Liver (tissue), 3 donors: ENCODE measurements at regions not wholly inside any gene's neighbourhood (a gene's known extent, or its start where the extent isn't known, plus 50 kb on each side); places are given as distances from the start of the nearest gene placed in this dataset.

ENCODE experiments used
- ATF3 ChIP-seq: IDR thresholded peaks from 2 replicates; pipeline ENCODE4 v1.6.1; 2016; ENCODE audit warnings: antibody characterized with exemption
- CTCF ChIP-seq: fragments of 150-350 bp; IDR thresholded peaks from 2 replicates; pipeline ENCODE4 v1.5.1; 2017; ENCODE audit warnings: improper control_type of control experiment, low read depth, low read length; ENCODE audit not compliant: missing input control
- EGR1 ChIP-seq, 2 donors: IDR thresholded peaks; 2 replicates each; pipeline ENCODE4 v1.6.1; 2016 to 2018; ENCODE audit warnings: antibody characterized with exemption in 2 of 2, low read depth in 2 of 2
- FOXA1 ChIP-seq: IDR thresholded peaks from 2 replicates; pipeline ENCODE4 v1.6.1; 2016; ENCODE audit warnings: antibody characterized with exemption
- GABPA ChIP-seq, 2 donors: IDR thresholded peaks in 1 of 2; conservative IDR thresholded peaks in 1 of 2; 2 replicates each; pipeline ENCODE4 v1.6.1; 2016; ENCODE audit warnings: antibody characterized with exemption in 2 of 2, mild to moderate bottlenecking in 1 of 2, moderate library complexity in 1 of 2
- TAF1 ChIP-seq: conservative IDR thresholded peaks from 2 replicates; pipeline ENCODE4 v1.6.1; 2016; ENCODE audit warnings: antibody characterized with exemption, mild to moderate bottlenecking
- YY1 ChIP-seq: IDR thresholded peaks from 2 replicates; pipeline ENCODE4 v1.6.1; 2016; ENCODE audit warnings: antibody characterized with exemption, mild to moderate bottlenecking
- donor health status: healthy.
- donor health status: healthy.

- TF ChIP-seq CTCF (no peak), ATF3 (no peak), GABPA (IDR thresholded peaks at IDR 0.05 in 1 of 2, conservative IDR thresholded peaks at IDR 0.05 in 1 of 2) (no peak), YY1 (no peak), TAF1 (no peak), FOXA1 (no peak), EGR1 (IDR thresholded peaks at IDR 0.05; ENCODE audit: low read depth in 2 of 2) (no peak)
Measured at GRCh38 chr12:105852496-105852895, 286.3 kb downstream of the NUAK1 start.
